Keratinocyte (primary cell): ENCODE measurements at regions not wholly inside any gene's neighbourhood (a gene's known extent, or its start where the extent isn't known, plus 50 kb on each side); places are given as distances from the start of the nearest gene placed in this dataset.

ENCODE experiments used
- EZH2 ChIP-seq: IDR thresholded peaks from one replicate; pipeline ENCODE4 v1.6.1; 2012; ENCODE audit warnings: inconsistent platforms, mild to moderate bottlenecking, low read length, moderate library complexity
- TF ChIP-seq, protein P1 (sequence below), 3 experiments: IDR thresholded peaks in 1 of 3; conservative IDR thresholded peaks in 1 of 3; optimal IDR thresholded peaks in 1 of 3; 2 replicates in 2 of 3; 3 replicates in 1 of 3; pipeline versions ENCODE3 to v1.5.1; 2011; ENCODE audit warnings: low read length in 3 of 3, mild to moderate bottlenecking in 3 of 3, moderate library complexity in 2 of 3, control low read depth in 1 of 3, inconsistent platforms in 1 of 3; ENCODE audit not compliant: insufficient read depth in 2 of 3; ENCODE audit errors: extremely low read depth in 1 of 3

DNA sequence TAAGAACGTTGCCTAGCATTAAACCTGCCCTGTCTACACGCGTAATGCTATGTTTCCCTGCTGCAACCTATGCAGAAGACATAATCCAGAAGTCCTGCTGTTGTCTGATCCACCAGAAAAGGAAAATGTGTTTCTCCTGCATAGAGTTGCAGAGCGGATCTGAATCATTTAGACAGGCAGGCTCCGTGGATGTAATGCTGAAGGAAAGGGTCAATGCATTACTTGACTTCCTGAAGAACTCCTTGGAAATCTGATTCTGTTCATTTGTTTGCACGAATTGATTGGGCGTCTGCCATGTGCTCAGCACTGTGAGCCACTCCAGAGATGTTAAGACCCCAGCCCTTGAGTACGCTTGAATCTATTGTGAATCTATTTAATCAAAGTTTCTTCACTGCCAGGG is 83.4 kb downstream of the FOXL1 start:
- TF ChIP-seq, protein P1, sequence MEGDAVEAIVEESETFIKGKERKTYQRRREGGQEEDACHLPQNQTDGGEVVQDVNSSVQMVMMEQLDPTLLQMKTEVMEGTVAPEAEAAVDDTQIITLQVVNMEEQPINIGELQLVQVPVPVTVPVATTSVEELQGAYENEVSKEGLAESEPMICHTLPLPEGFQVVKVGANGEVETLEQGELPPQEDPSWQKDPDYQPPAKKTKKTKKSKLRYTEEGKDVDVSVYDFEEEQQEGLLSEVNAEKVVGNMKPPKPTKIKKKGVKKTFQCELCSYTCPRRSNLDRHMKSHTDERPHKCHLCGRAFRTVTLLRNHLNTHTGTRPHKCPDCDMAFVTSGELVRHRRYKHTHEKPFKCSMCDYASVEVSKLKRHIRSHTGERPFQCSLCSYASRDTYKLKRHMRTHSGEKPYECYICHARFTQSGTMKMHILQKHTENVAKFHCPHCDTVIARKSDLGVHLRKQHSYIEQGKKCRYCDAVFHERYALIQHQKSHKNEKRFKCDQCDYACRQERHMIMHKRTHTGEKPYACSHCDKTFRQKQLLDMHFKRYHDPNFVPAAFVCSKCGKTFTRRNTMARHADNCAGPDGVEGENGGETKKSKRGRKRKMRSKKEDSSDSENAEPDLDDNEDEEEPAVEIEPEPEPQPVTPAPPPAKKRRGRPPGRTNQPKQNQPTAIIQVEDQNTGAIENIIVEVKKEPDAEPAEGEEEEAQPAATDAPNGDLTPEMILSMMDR (optimal IDR thresholded peaks at IDR 0.05 in 1 of 3, IDR thresholded peaks at IDR 0.05 in 1 of 3, conservative IDR thresholded peaks at IDR 0.05 in 1 of 3; ENCODE audit: extremely low read depth in 1 of 3, insufficient read depth in 2 of 3, low read length in 3 of 3) = no peak
- TF ChIP-seq EZH2 = no peak
